B cell (primary cell): ENCODE measurements at regions not wholly inside any gene's neighbourhood (a gene's known extent, or its start where the extent isn't known, plus 50 kb on each side); places are given as distances from the start of the nearest gene placed in this dataset.

Experiments used
- EZH2 ChIP-seq: IDR thresholded peaks from 2 replicates; pipeline ENCODE4 v1.6.1; 2012; ENCODE audit warnings: borderline replicate concordance, low read depth, mild to moderate bottlenecking, moderate library complexity, low read length; ENCODE audit not compliant: insufficient read depth, poor library complexity, severe bottlenecking
- TF ChIP-seq, protein P1 (sequence below): fragments of 200-600 bp; IDR thresholded peaks from one replicate; pipeline ENCODE4 v1.8.0; 2022; ENCODE audit warnings: antibody characterized with exemption, mild to moderate bottlenecking

DNA sequence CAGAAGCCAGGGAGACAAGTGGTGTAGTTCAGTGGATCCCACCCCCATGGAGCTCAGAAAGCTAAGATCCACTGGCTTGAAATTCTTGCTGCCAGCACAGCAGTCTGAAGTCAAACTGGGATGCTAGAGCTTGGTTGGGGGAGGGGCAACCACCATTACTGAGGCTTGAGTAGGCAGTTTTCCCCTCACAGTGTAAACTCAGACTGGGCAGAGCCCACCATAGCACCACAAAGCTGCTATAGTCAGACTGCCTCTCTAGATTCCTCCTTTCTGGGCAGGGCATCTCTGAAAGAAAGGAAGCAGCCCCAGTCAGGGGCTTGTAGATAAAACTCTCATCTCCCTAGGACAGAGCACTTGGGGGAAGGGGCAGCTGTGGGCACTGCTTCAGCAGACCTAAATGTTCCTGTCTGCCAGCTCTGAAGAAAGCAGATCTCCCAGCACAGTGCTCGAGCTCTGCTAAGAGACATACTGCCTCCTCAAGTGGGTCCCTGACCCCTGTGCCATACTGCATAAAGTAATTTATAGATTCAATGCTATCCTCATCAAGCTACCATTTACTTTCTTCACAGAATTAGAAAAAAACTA lies 163.2 kb downstream of the HHIP start:
- TF ChIP-seq, protein P1, sequence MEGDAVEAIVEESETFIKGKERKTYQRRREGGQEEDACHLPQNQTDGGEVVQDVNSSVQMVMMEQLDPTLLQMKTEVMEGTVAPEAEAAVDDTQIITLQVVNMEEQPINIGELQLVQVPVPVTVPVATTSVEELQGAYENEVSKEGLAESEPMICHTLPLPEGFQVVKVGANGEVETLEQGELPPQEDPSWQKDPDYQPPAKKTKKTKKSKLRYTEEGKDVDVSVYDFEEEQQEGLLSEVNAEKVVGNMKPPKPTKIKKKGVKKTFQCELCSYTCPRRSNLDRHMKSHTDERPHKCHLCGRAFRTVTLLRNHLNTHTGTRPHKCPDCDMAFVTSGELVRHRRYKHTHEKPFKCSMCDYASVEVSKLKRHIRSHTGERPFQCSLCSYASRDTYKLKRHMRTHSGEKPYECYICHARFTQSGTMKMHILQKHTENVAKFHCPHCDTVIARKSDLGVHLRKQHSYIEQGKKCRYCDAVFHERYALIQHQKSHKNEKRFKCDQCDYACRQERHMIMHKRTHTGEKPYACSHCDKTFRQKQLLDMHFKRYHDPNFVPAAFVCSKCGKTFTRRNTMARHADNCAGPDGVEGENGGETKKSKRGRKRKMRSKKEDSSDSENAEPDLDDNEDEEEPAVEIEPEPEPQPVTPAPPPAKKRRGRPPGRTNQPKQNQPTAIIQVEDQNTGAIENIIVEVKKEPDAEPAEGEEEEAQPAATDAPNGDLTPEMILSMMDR: no peak
- TF ChIP-seq EZH2: no peak
